GM18520 (cell line): ENCODE measurements at regions not wholly inside any gene's neighbourhood (a gene's known extent, or its start where the extent isn't known, plus 50 kb on each side); places are given as distances from the start of the nearest gene placed in this dataset.

ENCODE experiments used
- ATAC-seq: cut with Tn5 transposase; IDR thresholded peaks from one replicate; pipeline ENCODE4 v1.9.1; 2021; ENCODE audit not compliant: unreplicated experiment

DNA sequence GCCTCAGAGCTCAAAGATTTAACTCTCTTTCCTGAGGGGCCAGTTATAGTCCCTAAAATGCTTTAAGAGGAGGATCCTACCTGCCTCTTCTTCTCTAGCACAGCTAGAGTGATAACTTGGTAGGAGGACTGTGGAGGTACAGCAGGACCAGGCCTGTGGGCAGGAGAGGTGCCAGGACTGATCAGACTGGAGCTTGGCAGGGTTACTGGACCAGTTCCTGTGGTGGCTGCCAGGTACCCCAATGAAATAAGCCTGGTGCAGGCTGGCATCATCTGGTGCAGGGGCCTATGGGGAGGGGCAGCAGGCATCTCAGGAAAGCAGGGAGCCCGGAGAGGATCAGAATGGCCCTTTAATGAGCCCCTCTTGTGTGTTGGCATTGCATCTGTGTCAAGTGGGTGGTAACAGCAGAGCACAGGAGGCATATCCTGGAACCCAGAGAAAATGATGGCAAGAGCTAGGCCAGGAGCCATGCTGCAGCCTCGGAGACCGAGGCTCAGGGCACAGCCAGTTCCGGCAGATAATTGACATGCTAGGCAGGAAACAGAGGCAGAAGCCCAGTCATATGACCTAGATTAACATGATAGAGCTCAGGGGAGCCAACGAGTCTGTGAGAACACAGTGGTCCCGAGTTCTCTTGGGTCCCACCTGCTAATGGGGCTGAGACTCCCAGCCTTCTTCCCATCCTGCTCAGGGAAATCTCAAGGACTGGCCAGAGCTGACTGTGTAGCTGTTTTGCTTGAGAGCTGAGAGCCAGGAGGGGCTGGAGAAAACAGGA lies 187.5 kb upstream of the ZBED5 start:
- no peak for ATAC-seq

DNA sequence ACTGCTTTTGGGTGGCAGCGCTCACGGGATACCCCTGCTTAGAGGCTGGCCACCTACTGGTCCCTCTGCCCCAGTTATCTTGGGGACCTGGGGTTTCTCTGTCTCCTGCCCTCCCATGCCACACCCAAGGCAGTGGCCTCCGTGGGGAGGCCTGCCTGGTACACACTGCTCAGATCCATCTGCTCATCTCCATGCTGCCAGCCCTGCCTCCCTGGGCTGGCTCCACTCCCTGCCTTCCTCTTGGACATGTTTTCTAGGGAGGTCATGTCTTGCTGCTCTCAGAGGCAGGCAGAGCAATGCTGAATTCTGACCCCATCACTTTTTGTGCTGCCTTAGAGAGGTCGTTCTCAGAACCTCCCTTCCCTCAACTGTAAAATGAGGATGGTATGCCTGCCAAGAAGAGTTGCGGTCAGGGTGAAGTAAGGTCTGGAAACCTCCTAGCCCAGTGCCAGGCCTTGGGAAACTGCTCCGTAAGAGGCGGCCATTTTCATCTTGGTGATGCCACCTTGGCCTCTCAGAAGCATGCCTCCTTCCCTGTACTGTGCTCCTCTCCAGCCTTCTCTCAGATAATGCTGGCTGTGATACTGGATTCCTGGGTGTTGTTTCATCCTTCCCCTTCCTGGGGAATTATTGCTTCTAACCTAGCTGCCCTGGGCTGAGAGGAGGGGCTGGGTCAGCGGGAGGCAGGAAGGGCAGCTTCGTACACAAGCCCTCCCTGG lies 186.4 kb upstream of the ZBED5 start:
- no peak for ATAC-seq

DNA sequence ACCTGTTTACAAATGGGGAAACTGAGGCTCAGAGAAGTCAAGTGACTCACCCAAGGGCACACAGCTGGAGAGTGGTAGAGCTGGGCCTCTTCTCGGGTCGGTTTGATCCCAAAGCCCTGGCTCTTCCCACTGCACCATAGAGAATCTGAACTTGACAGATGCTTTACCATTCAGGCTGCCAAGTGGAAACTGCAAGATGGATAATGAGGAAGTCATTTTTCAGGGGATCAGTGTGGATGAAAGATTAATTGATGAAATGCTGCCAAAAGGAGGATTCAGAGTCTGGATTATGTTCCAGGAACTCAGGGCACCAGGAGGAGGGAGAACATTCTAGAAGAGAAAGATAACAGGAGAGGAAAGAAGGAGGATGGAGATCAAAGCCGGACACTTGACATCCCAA lies 185.9 kb upstream of the ZBED5 start:
- ATAC-seq = no peak

DNA sequence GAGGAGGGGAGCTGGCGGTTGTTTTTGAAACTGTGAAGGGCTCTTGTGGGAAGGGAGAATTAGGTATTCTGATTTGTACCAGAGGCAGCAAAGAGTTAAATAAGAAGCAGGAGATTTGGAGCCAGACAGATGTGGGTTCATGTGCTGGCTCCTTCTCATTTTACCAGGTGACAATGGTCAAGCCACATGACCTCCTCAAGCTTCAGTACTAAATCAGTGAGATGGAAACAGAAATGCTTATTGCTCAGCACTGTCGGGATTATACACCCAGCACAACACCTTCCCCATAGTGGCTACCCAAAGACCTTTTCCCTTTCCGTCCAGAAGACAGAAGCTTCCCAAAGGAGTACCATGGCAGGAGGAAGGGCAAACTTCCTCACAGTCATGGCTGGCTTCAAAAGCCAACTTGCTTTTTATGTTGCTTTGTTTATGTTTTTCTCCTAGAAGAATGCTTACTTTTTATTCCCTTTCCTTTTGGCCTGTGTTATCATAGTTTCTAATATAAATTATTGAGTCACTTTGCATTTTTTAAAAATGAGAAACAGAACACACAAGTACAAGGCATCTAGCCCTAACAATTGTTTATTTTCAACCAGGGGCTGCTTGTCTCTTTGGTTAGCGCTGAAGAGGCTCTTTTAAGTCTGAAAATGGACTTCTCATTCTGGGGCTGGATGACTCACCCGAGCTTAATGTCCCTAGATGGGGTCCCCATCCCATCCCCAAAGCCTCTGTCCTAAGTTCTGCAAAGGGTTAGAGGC lies 181.5 kb upstream of the ZBED5 start:
- ATAC-seq = no peak

DNA sequence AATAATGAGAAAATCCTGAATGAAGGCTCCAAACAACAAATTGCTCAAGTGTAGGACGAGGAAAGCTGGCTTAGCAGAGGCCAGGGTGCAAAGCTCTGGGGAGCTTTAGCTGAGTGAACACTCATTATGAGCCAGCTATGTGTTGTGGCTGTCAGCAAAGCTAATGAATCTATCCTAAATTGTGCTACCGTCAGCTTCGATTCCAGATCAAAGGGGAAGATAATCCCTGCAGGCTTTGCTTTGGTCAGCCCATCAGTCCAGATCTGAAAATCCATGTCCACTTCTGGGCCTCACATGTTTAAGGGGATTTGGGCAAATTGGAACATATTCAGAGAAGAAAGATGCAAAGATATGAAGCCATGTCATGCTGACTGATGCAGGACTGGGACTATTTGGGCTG lies 180.9 kb upstream of the ZBED5 start:
- ATAC-seq = no peak

DNA sequence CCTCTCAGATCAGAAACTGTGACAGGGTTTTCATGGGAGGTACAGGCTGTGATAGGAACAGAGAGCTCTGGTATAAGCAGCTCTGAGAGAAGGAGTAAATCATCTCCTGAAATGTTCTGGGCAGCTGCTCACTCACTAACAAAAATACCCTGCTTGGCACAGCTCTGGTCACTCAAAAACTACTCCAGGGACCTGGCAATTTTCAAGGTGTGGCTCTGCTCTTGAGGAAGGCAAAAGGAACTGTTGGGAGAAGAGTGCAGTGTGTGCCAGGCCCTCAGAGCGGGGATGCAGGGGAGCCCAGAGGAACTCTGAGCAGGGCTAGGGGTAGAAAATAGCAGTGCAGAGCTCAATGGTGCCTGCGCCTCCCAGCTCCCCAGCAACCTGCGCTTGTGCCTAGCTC lies 180.5 kb upstream of the ZBED5 start:
- no peak for ATAC-seq

DNA sequence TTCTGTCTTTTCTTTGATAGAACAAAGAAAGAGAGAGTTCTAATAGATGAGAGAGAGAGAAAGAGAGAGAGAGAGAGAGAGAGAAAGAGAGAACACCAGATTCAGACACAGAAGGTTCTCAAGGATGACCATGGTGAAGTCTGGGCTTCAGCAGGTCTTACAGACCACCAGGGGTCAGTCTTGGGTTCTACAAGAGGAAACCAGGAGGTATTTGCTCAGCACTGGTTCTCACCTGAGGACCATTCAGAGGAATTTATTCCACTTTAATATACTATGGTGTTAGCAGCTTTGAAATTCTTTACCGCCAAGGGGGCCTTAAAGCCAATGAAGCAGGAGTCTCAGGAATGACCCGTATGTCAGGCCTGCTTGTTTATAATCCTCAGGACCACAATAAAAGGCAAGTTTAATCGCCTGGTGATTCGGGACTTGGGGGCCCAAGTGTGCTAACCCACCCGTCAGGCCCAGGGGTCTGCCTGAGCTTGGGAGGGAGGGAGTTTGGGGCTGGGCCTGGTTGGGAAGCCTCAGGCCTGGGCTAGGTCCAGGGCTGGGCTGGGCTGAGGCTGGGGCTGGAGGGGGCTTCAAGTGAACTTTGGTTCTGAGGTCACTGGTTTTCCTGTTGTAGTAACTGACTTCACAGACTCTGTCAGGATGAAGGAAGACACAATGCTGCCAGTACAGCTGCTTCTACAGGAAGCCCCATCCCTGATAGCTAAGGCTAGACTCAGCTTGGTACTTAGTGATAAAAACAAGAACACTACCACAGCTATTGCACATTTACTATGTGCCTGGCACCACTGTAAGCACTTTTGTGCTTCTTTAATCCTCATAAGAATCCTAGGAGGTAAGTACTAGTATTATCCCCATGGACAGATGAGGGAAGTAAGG lies 179.2 kb upstream of the ZBED5 start:
- ATAC-seq = no peak

DNA sequence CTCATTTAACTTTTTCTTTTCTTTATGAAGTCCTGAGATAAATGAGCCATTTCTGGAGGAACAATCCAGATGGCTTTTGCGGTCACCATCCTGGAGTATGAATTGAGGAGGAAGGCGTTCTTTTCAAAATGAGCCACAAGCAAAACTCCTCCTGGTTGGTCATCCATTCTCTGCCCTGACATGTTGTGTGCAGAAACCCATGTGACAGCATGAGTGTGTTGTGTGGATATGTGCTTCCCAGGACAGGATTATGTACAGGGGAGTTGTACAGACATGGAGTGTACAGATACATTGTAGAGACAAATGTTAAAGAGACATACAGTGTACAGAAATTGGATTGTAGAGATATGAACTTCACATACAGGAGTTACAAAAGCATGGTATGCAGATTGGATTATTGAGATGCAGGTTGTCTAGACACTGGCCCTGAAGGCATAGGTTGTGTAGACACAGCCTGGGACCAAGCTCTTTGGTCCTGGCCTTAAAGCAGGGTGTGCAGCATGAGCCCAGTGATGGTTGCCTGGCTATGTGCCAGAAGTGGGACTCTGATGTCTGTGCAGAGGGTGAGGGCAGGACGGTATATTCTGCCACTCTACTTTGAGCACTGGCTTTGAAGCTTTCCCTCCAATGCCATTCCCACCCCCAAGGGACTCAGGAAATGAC lies 178.5 kb upstream of the ZBED5 start:
- ATAC-seq = no peak

DNA sequence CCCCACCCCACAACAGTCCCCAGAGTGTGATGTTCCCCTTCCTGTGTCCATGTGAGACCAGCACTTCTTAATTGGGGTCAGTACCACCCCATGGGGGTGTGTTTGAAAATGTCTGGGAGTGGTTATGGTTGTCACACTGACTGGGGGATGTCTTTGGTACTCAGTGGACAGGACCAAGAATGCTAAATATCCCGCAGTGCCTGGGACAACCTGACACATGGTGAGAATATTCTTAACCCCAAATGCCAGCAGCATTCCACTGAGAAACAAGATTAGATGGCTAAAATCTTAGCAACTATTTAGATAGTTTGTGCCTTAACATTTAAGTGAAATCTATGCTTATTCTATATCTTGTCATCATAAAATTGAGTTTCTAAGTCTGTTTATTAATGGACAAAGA lies 177.5 kb upstream of the ZBED5 start:
- no peak for ATAC-seq

DNA sequence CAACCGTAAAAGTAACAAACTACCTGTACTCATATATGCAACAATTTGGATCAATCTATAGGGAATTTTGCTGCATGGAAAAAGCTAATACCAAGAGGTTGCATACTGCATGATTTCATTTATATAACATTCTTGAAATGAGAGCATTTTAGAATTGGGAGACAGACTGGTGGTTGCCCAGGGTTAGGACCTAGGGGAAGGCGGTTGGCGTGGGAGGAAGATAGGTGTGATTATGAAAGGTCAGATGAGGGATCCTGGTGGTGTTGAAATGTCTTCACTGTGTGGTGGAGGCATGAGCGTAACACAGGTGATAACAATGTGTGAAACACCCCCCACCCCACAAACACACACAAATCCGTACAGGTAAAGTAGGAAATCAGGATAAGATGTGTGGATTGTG lies 176.6 kb upstream of the ZBED5 start:
- ATAC-seq = no peak

DNA sequence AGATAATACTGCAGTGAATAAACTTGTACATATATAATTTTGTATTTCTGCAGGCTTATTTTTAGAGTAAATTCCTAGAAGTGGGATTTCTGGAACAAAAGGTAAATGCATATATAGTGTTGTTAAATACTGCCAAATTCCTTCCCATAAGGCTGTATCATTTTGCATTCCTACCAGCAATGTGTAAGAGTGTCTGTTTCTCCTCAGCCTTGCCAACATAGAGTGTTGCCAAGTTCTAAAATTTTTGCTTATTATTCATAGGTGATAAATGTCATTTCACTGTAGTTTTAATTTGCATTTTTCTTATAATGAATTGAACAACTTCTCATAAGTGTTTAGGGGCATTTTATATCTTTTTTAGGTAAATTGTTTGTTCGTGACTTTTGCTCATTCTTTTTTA lies 174.2 kb upstream of the ZBED5 start:
- ATAC-seq = no peak

DNA sequence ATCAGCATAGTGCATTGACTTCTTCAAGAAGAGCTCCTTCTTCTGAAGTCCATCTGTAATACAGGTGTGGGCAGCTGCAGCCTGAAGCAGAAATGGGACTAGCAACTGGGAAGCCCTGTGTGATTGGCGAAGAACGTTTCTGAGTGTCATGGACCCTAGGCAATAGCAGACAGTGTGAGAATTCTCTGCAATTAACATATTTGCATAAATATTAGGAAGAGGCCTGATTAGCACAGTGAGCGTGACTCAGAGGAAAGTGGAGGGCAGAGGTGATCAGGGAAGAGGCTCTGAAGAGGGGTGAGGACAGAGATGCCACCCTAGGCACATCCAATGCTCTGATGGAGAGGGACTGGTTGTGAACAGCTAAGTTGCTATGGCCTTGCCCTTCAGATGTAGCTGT lies 171.2 kb upstream of the ZBED5 start:
- ATAC-seq = no peak

DNA sequence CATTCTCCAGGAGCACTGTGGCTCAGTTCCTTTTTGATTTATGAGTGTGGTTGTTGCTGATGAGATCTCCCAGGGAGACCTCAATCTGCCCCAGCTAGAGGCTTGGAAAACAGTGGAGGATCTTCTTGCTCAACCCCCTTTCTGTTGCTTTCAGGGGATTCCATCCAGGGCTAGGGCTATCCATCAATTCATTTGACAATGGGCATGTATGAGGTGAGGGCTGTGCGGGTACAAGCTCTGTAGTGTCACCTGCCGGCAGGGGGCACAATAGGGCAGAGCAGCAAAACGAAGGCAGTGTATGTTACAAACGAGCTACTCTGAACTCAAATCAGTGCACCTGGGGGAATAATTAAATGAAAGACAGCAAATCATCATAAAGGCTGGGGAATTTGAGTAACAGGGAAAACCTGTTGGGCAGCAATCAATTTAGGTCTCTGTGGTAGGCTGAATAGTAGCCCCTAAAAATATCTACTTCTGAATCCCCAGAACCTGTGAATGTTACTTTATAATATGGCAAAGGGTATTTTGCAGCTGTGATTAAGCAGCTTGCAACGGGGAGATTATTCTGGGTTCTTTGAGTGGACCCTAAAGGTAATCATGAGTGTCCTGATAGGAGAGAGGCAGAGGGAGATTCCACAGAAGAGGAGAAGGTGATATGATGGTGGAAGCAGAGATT lies 170.3 kb upstream of the ZBED5 start:
- no peak for ATAC-seq

DNA sequence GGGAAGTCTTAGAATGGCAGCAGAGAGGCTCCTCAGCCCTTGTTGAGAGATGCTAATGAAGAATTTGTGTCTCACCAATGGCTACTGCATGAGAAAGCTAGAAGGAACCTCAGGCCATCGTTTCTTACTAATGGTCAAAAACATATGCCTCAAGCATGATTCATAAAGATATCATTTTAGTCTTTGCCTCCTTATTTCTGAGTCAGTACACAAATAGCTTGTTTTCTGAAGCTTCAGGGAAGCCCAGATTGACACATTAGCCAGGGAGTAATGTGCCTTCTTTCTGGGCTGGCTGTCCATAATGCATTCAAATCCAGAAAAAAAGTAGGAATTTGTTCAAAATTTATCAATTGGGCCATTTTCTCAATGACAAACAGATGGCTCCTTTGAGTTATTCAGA lies 169.4 kb upstream of the ZBED5 start:
- ATAC-seq = no peak

DNA sequence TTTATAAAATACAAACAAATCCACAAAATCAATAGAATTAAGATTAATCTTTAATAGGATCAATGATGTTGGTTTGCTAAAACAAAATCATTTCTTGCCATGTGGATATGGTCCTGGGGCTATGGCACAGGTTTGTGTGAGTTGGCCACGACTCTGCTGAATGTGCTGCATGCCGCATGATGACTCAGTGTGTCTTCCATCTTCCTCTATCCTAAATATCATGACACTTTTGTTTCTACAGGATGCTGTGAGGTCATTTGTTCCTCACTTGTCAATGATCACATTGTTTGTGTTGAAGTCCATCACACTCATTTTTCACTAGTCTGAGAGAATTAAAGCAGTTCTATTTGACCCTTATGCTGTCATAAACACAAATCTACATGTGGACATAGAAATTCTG lies 167.2 kb upstream of the ZBED5 start:
- no peak for ATAC-seq

DNA sequence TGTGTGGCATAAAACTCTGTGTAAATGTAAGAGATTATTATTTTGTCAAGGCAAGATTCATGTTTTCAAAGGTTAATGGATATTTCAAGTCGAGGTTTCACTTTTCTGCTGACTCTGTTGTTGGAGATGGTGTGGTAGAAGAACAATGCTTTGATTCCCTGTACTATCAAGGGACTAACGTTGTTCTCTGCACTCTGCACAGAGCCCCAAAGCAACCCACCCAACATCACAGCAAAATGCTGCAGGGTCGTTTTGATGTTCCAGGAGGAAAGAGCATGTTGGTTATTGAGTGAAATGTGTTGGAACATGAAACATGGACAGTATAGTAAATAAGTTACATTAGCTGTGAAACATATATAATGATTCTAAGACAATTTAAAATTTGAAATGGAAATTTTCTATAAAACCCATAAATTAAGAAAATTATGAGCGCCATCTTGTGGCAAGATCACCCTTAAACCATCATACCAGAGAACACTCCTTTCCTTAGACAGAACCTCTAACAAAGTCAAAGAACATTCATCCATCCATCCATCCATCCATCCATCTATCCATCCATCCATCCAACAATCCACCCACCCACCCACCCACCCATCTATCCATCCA lies 164.4 kb upstream of the ZBED5 start:
- ATAC-seq = no peak

DNA sequence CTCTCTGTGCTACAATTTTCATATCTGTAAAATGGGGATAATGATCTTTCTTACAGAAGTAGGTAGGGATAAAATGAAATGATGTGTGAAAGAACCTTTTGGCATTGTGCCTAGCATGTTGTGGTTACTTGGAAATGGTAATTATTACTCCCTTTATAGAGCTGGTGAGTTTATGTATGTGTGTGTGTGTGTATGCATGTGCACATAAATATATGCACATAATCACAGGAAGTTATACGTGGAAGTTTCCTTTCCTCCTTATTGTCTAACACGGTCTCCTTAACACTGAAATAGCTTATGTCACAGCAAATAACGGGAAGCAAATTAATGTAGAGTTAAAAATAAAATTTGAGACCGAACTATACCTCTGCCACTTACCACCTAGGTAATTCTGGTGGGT lies 163.7 kb upstream of the ZBED5 start:
- no peak for ATAC-seq

DNA sequence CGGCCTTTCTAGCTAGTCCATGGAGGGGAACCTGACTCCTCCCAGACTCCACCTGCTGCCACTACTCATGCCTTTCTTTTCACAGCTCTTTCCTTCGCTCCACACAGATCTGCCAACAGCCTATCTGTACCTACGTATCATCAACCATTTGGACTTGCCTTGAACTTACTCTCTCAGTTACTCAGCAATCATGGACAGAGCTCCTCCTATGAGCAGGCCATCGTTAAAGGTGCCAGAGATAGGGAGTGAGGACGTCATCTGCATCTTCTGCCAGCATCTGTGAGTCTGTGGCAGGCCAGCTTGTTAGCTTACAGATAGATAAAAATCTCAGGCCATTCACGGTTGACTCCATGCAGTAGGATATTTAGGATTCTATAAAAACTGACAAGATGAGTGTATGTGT lies 162.9 kb upstream of the ZBED5 start:
- no peak for ATAC-seq

DNA sequence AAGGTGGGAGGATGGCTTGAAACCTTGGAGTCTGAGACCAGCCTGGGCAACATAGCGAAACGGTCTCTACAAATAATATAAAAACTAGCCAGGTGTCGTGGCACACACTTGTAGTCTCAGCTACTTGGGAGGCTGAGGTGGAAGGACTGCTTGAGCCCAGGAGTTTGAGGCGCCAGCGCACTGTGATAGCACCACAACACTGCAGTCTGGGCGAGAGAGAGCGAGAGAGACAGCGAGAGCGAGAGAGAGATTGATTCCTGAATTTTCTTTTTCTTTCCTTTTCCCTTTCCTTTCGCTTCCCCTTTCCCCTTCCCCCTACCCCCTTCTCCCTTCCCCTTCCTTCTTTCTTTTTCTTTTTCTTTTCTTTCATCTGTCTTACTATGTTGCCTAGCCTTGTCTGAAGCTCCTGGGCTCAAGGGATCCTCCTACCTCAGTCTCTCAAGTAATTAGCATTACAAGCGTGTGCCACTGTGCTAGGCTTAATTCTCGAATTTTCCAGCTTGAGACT lies 162.4 kb upstream of the ZBED5 start:
- no peak for ATAC-seq
